ENCODE measurements at regions not wholly inside any gene's neighbourhood (a gene's known extent, or its start where the extent isn't known, plus 50 kb on each side); places are given as distances from the start of the nearest gene placed in this dataset.
"Not testable (repeated sequence)": the region's sequence is repeated elsewhere in the genome, so short reads cannot be mapped to it uniquely, and the experiment has no call there.

DNA sequence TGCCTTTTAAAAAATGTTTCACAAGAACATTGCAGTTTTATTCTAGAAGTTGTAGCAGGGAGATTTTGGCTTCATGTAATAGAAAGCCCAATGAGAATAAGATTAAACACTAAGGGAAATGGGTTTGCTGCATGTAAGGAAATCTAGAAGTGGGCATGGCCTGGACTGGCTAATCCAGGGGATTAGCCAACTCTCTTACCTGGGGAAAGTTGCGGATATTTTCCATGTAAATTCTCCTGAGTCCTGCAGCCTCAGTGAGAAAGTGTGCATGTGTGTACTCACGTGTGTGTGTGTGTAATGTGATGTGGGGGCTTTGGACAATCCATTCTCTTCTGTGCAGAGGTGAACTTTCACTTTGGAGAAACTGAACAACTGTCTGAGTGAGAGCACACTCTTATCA is 775.1 kb upstream of the TPTE start:
- not testable (repeated sequence) for DNase-seq

DNA sequence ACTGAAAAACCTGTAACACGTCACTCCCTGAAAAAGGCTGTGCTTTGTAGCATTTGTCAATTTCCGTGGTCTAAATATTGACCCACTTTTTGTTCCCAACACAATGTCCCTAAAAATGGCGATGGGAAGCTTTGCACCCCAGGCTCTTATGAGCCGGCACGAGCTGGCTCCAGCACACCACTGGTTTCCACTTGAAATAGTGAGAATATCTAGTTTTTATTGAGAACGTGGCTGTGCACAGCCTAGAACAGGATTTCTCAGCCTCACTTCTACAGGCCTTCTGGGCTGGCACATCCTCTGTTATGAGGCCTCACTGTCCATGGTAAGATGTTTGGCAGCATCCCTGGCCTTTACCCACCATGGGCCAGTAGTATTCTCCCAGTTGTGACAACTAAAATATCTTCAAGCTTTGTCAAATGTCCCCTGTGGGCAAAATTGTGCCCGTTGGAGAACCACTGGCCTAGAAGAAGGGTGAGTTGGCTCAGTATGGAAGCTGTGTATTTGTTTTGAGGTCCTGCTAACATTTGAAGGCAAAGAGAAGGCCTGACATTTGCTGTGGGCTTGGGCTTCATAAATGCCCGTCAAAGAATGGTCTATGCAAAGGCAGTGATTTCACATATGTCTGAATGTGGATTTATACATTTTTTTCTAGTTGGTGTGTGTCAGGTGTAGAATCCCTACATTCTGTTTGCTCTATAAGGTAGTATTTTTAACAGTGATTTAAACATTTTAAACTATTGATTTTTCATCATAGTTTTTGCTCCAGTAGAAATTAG is 774.4 kb upstream of the TPTE start:
- DNase-seq, result not testable (repeated sequence)

DNA sequence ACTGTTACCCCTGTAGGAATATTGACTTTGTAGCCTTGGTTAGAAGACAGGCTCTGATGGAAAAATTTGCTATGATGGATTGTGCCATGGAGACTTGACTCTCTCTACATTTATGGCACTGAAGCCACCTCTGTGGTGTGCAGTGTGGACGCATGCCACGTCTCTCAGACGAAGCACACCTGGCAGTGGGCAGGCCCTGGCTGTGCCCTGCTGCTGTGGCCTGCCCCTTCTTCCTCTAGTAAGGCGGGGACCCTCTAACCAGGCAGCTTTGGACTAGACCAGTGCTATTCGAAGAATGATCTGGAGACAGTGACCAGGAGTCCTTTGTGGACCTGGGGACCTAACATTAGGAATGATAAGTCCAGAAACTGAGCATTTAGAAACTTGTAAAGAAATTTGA is 773.5 kb upstream of the TPTE start:
- DNase-seq, result not testable (repeated sequence)

DNA sequence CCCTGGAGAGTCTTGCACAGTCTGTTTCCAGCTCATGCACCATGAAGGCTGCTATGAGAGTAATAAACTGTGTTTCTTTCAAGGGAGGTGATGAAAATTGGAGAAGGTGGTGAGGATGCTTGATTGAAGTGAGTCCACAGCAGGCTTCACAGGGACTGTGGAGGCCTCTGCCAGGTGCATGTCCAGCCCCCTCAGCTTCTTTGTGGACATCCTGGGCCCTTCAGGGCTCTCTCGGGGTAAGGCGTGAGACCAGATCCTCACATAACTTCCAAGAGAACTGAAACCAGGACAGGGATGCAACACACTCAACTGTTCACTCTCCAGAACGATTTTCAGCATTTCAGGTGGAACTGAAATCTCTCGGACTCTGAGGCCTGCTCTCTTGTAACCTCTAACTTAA is 772.9 kb upstream of the TPTE start:
- DNase-seq, result not testable (repeated sequence)

DNA sequence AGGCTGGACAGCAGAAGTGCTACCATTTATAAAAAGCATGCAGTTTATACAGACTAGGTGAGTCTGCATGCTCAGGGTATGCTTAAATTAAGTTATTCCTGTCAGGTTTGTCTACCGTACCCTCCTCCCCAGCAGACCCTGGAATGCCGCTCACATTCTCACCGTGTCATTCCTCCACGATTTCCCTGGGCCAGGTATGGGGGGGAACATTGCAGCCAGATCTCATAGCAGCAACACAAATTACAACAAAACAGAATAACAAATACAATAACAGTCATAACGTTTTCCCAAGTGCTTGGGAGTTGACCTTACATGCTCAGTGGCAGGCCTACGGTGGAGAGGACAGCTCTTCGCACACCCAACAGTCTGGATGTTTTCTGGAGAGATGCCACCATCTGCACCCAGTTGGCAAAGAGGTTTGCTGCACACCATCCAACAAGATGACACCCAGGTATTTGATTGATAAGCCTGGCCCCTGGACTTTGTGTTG is 771.6 kb upstream of the TPTE start:
- DNase-seq, result not testable (repeated sequence)

DNA sequence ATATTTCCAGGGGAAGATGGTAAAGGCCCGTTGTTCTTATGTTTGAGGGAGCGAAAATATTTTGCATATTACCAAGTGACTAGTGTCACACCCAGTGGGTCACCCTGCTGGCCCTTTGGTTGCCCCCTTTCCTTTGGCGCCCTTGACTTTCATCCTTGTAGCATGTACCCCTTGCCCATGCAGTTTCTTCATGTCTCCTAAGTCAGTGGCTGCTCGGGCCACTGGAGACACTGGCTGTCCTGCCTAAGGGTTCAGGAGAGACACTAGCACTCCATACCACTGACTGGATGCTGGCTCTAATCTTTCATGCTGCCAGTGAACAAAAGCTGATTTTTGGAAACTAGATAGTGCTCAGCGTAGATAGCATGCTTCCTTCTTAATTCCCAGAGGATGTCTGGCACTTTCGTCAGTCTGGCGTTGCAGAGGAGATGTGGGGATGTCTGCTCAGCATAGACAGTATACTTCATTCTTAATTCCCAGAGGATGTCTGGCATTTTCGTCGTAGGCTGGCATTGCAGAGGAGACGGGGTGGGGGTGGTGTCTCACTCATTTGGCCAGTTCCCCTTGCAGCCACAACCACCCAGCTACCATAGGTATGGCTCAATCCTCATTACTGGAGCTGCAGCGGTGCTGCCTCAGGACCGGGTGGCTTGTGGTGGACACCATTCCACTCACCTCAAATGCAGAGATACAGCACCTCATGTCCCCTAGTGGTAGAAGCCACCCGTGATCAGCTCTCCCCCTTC is 770.9 kb upstream of the TPTE start:
- no peak for DNase-seq

DNA sequence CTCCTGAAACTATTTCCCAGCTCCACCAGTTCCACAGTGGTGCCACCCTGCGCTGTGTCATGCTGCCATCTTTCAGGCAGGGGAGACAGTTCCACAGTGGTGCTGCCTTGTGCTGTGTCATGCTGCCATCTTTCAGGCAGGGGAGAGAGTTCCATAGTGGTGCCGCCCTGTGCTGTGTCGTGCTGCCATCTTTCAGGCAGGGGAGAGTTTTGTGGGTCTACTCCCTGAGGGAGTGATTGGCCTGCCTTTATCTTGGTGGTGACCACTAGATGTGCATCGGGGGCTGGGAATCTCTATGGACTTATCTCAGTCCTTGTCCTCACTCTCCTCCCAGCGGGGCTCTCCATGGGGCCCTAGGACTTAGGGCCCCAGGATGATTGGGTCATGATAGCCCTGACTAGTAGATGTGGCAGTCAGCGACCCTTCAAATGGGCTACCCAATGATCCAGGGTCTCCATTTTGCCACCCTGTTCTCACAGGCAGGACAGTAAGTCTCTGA is 770.2 kb upstream of the TPTE start:
- DNase-seq, result not testable (repeated sequence)

DNA sequence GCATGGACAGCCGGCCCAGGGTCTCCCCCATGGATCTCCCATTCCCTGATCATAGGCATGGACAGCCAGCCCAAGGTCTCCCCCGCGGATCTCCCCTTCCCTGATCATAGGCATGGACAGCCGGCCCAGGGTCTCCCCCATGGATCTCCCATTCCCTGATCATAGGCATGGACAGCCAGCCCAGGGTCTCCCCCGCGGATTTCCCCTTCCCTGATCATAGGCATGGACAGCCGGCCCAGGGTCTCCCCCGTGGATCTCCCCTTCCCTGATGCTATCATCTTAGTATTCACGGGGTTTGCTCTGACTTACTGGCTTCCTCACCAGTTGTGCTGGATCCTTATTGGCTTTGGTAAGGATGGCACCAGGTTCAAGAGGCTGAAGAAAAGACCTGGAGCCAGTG is 769.4 kb upstream of the TPTE start:
- DNase-seq, result not testable (repeated sequence)

DNA sequence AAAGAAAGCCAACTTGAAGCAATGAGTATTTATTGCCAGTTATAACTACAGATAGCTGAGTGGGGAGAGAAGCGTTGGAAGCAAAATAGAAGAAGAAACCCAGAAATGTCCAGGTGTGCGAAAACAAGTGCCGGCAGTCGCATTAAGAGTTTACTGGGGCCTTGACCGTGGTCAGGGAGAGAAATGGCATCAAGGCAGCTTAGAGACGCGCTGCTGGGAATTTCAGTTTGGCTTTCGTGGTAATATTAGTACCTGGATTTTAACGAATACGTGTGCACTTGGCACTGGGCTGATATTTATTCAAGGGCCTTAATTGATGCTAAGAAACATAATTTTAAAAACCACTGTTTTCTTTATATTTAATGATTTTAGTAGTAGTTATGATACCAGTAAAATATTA is 767.9 kb upstream of the TPTE start:
- DNase-seq, result not testable (repeated sequence)

DNA sequence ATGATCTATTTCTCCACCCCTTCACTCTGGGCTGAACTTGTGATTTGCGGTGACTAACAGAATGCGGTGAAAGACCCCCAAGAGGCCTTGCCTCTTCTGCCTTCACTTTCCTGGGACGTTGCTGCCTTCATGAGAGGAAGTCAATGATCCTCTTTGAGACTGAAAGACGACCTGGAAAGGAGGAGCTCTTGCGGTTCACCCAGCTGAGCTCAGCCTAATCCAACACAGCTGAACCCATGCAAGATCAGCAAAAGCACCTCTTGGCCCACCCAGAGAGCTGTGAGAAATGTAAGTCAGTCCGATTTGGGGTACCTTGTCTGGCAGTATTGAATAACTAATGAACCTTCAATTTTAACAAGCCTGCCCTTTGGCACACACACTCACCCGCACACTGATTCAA is 767.4 kb upstream of the TPTE start:
- DNase-seq, result no peak

DNA sequence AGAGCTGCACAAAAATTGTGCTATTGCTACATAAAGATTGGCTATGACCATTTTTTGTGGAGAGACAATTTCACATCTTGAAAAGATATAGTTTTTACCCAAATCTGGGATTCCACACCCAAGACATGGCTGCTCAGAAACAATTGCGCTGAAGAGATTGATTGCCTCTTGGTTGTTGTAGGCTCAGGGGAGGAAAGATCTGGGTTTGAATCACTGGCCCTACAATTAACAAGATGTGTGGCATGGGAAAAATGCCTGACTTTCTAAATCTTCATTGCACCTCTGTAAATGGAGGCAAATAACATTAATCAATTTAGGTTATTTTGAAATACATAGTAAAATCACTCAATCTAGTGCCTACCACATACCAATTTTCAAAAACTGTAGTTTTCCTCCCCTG is 766.9 kb upstream of the TPTE start:
- not testable (repeated sequence) for DNase-seq

DNA sequence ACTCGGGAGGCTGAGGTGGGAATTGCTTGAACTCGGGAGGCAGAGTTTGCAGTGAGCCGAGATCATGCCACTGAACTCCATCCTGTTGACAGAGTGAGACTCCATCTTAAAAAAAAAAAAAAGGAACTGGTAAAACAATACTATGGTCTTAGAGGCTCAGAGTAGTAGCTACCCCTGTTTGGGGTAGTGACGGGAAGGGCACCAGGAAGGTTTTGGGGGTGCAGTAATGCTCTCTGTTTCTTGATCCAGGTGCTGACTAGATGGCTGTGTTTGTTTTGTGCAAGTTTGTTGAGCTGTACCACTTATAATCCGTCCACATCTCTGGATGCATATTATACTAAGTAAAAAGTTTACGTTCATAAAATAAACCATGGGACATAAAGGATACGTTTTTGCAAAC is 765.8 kb upstream of the TPTE start:
- no peak for DNase-seq

DNA sequence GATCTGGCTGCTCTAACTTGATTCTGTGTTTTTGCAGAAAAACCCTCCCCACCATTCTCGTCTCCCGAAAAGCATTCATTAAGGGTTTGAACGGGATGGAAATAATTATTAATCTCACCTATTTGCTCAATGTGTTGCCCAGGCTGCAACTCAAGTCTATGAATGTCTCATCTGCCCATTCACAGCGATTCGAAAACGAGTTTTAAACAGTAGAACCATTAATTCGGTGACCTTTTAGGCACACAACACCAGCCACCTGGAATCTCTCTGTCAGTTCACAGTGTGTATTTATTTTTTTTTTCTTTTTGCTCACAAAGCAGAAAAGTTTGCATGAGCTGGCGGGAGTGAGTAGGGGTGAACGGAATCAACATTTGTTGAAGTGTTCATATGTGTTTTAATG is 764.7 kb upstream of the TPTE start:
- no peak for DNase-seq

DNA sequence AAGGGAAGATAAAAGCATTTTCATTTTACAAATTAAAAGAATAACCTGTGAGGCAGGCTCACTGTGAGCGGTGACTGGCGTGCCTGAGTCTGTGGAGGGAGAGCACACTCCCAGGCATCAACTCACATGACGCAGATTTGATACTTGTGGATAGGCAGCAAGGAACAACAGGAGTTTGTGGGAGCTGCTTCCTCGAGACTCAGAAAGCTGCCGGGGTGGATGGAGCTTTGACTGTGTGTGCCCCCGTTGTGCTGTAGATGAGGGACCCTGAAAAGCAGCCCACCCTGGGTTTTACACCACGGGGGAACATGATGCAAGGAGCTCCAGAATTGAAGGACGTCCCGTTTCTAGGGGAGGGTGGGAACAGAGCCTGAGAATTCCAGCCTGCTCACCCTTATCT is 764.3 kb upstream of the TPTE start:
- DNase-seq, result not testable (repeated sequence)

DNA sequence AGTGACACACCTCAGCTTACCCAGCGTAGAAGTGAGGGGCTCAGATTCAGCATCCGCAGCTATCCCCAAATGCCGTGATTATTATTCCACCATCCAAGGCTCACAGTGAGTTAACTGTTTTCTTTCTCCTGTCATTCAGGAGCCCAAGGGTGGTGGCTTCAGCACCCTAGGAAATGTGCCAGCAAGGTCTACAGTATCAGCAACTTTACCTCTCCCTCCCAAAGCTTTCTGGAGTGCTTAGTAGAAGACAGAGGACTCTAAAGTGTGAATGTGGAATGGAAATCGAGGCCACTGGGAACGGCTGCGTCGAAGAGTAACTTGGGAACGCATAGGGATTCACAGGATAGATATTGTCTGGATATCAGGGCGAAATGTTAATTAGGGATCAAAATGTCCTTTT is 763.8 kb upstream of the TPTE start:
- not testable (repeated sequence) for DNase-seq

DNA sequence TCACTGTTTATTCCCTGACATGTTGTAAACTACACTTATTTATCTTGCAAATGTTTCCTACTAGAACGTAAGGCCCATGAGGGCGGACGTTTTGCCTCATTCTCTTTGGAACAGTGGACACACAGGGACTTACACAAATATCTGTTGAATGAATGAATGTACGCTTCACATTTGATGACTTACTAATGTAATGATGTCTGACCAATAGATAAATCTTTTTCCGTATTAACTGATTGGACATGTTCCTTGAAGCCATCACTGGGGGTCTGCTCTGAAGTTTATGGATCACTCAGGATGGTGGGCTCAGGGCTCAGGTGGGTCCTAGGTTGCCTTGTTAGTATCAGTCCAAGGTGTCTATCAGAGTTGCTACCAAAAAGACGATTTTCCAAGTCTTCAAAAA is 763.2 kb upstream of the TPTE start:
- DNase-seq, result no peak

DNA sequence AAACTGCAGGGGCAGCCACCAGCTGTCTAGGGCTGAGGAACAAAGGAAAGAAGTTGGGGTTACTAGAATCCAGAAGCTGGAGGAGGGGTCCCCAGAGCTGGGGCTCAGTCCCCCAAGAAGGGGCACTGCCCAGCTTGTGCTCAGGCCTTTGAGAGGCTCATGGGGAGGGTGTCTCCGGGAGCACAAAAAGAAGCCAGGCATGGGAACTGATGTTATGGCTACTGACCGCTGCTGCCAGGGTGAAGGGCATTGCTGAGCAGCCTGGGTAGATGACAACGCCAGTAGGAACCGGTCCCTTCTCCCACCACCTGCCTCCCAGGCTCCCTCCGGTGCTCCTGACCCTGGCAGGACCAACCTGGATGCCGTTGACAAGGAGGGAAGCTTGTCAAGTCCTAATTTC is 762.5 kb upstream of the TPTE start:
- no peak for DNase-seq

DNA sequence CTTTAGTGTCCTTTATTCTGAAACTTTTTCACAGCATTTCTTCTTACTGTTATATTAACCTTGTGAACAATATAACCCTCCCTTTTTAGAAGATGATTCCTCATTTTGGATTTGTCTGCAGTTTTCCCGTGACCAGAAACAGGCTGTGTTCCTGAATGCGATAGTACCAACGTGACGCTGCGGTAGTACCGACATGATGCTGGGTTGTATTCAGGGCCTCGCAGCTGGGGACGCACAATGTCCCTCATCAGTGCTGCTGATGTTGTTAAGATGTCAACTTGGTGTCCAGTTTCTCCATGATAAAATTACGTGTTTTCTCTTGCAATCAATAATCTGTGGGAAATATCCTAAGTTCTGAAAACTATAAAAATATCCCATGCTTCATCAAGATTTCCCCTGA is 761.4 kb upstream of the TPTE start:
- no peak for DNase-seq

DNA sequence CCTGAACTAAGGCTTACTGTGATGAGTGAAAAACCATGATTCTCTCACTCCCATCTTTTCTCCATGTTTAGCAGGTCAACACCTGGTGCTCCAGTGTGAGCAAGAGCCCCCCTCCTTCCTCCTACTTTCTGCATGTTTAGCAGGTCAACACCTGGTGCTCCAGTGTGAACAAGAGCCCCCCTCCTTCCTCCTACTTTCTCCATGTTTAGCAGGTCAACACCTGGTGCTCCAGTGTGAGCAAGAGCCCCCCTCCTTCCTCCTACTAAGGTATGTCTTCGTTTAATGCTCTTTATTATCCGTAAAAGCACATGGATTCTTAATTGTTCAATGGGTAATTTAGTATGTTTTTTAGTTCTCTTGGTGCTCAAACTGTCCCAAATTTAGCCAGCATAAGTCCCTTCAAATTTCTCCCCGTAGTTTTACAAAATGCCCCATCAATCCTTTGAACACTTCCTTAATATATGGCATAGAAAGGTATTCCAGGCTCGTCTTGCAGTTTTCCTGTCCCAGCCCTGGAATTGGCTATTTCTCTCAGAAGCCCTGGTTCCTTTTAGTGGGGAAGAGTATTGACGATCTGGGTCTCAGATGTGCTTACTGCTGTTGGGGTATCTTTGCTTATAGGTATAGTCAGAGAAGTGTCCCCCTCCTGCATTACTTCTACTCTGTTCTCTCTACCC is 760.8 kb upstream of the TPTE start:
- no peak for DNase-seq

DNA sequence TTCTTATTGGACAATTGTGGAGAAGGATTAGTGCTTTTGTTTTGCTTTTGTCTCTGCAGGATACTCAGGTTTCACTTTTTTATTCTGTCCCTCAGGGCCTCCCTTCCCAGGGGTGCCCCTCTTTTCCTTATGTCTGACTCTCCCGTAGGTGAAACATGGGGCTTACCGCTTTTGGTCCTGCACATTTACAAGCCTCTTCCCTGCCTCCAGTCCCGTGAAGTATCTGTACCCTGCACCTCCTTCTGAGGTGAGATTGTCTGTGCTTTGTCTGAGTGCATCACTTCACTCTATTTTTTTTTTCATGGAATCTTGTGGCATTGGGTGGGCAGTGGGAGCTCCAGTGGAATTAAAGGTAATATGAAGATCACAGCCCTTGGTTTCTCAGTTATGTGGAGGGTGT is 758.1 kb upstream of the TPTE start:
- no peak for DNase-seq

DNA sequence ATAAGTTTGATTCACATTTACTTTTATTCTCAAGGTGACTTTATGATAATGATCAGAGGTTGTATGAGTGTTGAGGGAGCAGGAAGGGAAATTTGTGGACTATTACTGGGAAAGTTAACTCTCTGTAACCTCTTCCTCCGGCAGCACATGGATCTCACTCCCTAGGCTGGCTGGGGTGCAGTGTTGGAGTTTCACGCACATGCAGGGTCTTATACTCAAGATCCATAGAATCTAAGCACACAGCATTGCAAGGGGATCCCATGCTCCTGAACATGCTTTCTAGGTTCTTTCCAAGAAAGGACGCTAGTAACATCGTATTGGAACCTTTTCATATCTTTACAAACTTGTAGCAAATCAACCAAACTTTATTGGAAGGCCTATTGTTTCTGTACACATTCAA is 757.6 kb upstream of the TPTE start:
- DNase-seq, result no peak

DNA sequence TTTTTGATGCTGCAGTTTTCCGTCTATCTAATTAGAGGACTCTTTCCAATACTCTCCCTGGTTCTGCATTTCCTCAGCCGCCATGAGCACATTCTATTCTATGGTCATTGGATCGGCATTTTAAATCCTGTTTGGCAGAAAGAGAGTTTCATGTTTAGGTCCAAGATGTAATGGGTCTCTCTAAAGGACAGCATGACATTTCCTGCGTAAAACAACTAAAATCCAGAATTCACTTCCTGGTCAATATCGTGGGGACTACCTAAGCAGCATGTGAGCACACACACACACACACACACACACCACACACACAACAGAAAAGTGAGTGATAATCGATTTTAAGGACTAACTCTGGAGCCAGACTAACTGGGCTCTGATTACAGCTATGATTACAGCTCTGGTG is 757.1 kb upstream of the TPTE start:
- not testable (repeated sequence) for DNase-seq

DNA sequence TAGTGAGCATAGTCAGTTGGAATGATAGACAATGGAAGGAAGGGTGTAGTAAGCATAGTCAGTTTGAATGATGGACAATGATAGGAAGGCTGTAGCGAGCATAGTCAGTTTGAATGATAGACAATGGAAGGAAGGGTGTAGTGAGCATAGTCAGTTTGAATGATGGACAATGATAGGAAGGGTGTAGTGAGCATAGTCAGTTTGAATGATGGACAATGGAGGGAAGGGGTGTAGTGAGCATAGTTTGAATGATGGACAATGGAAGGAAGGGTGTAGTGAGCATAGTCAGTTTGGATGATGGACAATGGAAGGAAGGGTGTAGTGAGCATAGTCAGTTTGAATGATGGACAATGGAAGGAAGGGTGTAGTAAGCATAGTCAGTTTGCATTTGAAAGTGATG is 755.8 kb upstream of the TPTE start:
- DNase-seq, result not testable (repeated sequence)

All from RPMI8226 (cell line).